GM23338 (cell line): ENCODE measurements at regions not wholly inside any gene's neighbourhood (a gene's known extent, or its start where the extent isn't known, plus 50 kb on each side); places are given as distances from the start of the nearest gene placed in this dataset.

ENCODE experiments used
- ATAC-seq: fragments of 200-7000 bp; cut with Tn5 transposase; 3 replicates; pipeline ENCODE4 v1.9.1; 2020
- DNase-seq: peaks from one replicate; pipeline ENCODE4 v3.0.0-alpha.2; 2015; ENCODE audit warnings: low spot score
- H2AFZ ChIP-seq: fragments of 200-600 bp; sonication (generic); 2 replicates; pipeline ENCODE4 v1.8.0; 2016; ENCODE audit warnings: antibody characterized with exemption, mild to moderate bottlenecking, moderate library complexity
- H3F3A ChIP-seq: fragments of 200-600 bp; sonication (generic); replicated peaks from 2 replicates; pipeline ENCODE4 v1.8.0; 2017; ENCODE audit warnings: antibody characterized with exemption, mixed run types, low read depth
- H3K27ac ChIP-seq: fragments of 200-600 bp; sonication (generic); 2 replicates; pipeline ENCODE4 v1.6.1; 2016; ENCODE audit warnings: low read depth
- H3K27me3 ChIP-seq: fragments of 200-600 bp; sonication (generic); 2 replicates; pipeline ENCODE4 v1.8.0; 2016; ENCODE audit warnings: mild to moderate bottlenecking, mixed run types, moderate library complexity; ENCODE audit not compliant: insufficient read depth
- H3K36me3 ChIP-seq: fragments of 200-600 bp; sonication (generic); 2 replicates; pipeline ENCODE4 v1.8.0; 2016; ENCODE audit warnings: mild to moderate bottlenecking; ENCODE audit not compliant: insufficient read depth
- H3K4me1 ChIP-seq: fragments of 200-600 bp; sonication (generic); 2 replicates; pipeline ENCODE4 v1.8.0; 2016; ENCODE audit warnings: mild to moderate bottlenecking, moderate library complexity; ENCODE audit not compliant: insufficient read depth
- H3K4me2 ChIP-seq: fragments of 200-600 bp; sonication (generic); 2 replicates; pipeline ENCODE4 v1.7.1; 2017; ENCODE audit warnings: mixed run types
- H3K4me3 ChIP-seq: fragments of 200-600 bp; sonication (generic); 2 replicates; pipeline ENCODE4 v1.6.1; 2016; ENCODE audit warnings: mixed run types
- H3K79me2 ChIP-seq: fragments of 200-600 bp; sonication (generic); replicated peaks from 2 replicates; pipeline ENCODE4 v1.8.0; 2017; ENCODE audit warnings: mild to moderate bottlenecking; ENCODE audit not compliant: insufficient read depth
- H3K9me2 ChIP-seq: fragments of 200-600 bp; sonication (generic); 2 replicates; pipeline ENCODE4 v1.8.0; 2017; ENCODE audit not compliant: insufficient read depth
- H4K20me1 ChIP-seq: fragments of 200-600 bp; sonication (generic); replicated peaks from 2 replicates; pipeline ENCODE4 v1.8.0; 2017; ENCODE audit warnings: mild to moderate bottlenecking; ENCODE audit not compliant: insufficient read depth
- H3K27ac Mint-ChIP-seq: 2 replicates; pipeline ENCODE4 v1.8.0; 2020; ENCODE audit warnings: inconsistent platforms, mild to moderate bottlenecking, moderate library complexity, mixed read lengths
- H3K27me3 Mint-ChIP-seq: 3 replicates; pipeline ENCODE4 v1.8.0; 2022; ENCODE audit warnings: low read depth, mild to moderate bottlenecking, moderate library complexity, mixed read lengths, inconsistent platforms; ENCODE audit not compliant: insufficient read depth, poor library complexity
- H3K36me3 Mint-ChIP-seq: 3 replicates; pipeline ENCODE4 v1.8.0; 2021; ENCODE audit warnings: low read depth, mild to moderate bottlenecking, inconsistent platforms, moderate library complexity, mixed read lengths
- H3K4me1 Mint-ChIP-seq: 3 replicates; pipeline ENCODE4 v1.8.0; 2020; ENCODE audit warnings: mild to moderate bottlenecking, inconsistent platforms, mixed read lengths
- H3K4me3 Mint-ChIP-seq: 3 replicates; pipeline ENCODE4 v1.8.0; 2021; ENCODE audit warnings: moderate library complexity, mild to moderate bottlenecking, inconsistent platforms, mixed read lengths
- H3K9me3 Mint-ChIP-seq: 3 replicates; pipeline ENCODE4 v1.8.0; 2020; ENCODE audit warnings: moderate library complexity, mild to moderate bottlenecking, inconsistent platforms, mixed read lengths
- CREB1 ChIP-seq: fragments of 250-450 bp; sonication (Bioruptor Pico); IDR thresholded peaks from 2 replicates; pipeline ENCODE4 v1.5.0; 2020; ENCODE audit warnings: low read depth, mild to moderate bottlenecking, moderate library complexity
- EZH2 ChIP-seq: fragments of 200-600 bp; sonication (generic); IDR thresholded peaks from one replicate; pipeline ENCODE4 v1.8.0; 2017; ENCODE audit warnings: antibody characterized with exemption, mild to moderate bottlenecking, low read depth; ENCODE audit not compliant: unreplicated experiment
- EZH2phosphoT487 ChIP-seq: fragments of 200-600 bp; sonication (generic); IDR thresholded peaks from one replicate; pipeline ENCODE4 v1.8.1; 2018; ENCODE audit warnings: antibody characterized with exemption; ENCODE audit not compliant: unreplicated experiment
- JUNB ChIP-seq: IDR thresholded peaks from one replicate; pipeline ENCODE4 v1.6.1; 2016; ENCODE audit warnings: antibody characterized with exemption; ENCODE audit not compliant: unreplicated experiment
- NANOG ChIP-seq: IDR thresholded peaks from 2 replicates; pipeline ENCODE4 v1.6.1; 2016; ENCODE audit warnings: antibody characterized with exemption, borderline replicate concordance
- POLR2AphosphoS5 ChIP-seq: IDR thresholded peaks from 2 replicates; pipeline ENCODE4 v1.6.1; 2016; ENCODE audit warnings: antibody characterized with exemption, low read depth
- REST ChIP-seq: IDR thresholded peaks from one replicate; pipeline ENCODE4 v1.6.1; 2018; ENCODE audit warnings: antibody characterized with exemption; ENCODE audit not compliant: unreplicated experiment
- STAT1 ChIP-seq: IDR thresholded peaks from one replicate; pipeline ENCODE4 v1.6.1; 2016; ENCODE audit warnings: antibody characterized with exemption; ENCODE audit not compliant: unreplicated experiment
- ZNF114 ChIP-seq: fragments of 250-450 bp; sonication (Bioruptor Pico); IDR thresholded peaks from 2 replicates; pipeline ENCODE4 v1.5.0; 2020; ENCODE audit warnings: mild to moderate bottlenecking, moderate library complexity
- ZNF331 ChIP-seq: fragments of 250-450 bp; sonication (Bioruptor Pico); IDR thresholded peaks from 2 replicates; pipeline ENCODE4 v1.5.0; 2020; ENCODE audit warnings: low read depth, mild to moderate bottlenecking, moderate library complexity
- TF ChIP-seq, protein P1 (sequence below): IDR thresholded peaks from 2 replicates; pipeline ENCODE4 v1.6.1; 2016; ENCODE audit warnings: antibody characterized with exemption
- TF ChIP-seq, protein P2 (sequence below): fragments of 250-450 bp; sonication (Bioruptor Pico); IDR thresholded peaks from 2 replicates; pipeline ENCODE4 v1.5.0; 2020; ENCODE audit warnings: mild to moderate bottlenecking, moderate library complexity
- TF ChIP-seq, protein P3 (sequence below), 2 experiments: fragments of 200-600 bp in 1 of 2; sonication (generic) in 1 of 2; conservative IDR thresholded peaks; 2 replicates each; pipeline versions ENCODE4 v1.5.1 to v1.6.1; 2016 to 2017; ENCODE audit warnings: antibody characterized with exemption in 2 of 2, low read depth in 2 of 2, mild to moderate bottlenecking in 2 of 2, moderate library complexity in 1 of 2

DNA sequence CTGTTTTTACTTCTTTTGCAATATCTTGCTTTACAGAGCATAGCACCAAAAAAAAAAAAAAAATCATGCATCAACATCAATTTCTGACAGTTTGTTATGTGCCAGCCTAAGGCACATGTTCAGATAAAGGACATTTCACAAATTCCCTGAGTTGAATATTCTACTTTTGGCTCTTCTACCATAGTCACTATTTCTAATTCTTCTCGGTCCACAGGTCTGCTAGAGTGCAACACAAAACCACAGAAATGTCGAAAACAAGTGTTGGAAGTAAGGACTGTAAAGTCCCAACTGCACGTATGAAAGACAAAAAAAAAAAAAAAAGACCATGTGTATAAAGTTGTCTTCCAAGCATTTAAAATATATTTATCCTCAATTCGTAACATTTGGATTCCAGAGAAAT lies 494.2 kb upstream of the INTU start:
- H3K4me1 Mint-ChIP-seq: no peaks in the 10 kb centered on the region
- no peak overlapping the region for H3K4me3 Mint-ChIP-seq
- H4K20me1 ChIP-seq: no peaks in the 10 kb centered on the region
- H3K27me3 Mint-ChIP-seq: no peaks in the 10 kb centered on the region
- no peak overlapping the region for H3K27ac Mint-ChIP-seq
- H3K36me3 Mint-ChIP-seq: no peaks in the 10 kb centered on the region
- H3K36me3 ChIP-seq: no peaks in the 10 kb centered on the region
- ATAC-seq (no peak), DNase-seq (no peak)
- no peak overlapping the region for H3K4me2 ChIP-seq
- no peaks in the 10 kb centered on the region for H3K4me1 ChIP-seq
- H3K4me3 ChIP-seq: no peak overlapping the region
- H3F3A ChIP-seq: no peaks in the 10 kb centered on the region
- TF ChIP-seq, protein P1, sequence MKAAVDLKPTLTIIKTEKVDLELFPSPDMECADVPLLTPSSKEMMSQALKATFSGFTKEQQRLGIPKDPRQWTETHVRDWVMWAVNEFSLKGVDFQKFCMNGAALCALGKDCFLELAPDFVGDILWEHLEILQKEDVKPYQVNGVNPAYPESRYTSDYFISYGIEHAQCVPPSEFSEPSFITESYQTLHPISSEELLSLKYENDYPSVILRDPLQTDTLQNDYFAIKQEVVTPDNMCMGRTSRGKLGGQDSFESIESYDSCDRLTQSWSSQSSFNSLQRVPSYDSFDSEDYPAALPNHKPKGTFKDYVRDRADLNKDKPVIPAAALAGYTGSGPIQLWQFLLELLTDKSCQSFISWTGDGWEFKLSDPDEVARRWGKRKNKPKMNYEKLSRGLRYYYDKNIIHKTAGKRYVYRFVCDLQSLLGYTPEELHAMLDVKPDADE: no peak
- TF ChIP-seq, protein P2, sequence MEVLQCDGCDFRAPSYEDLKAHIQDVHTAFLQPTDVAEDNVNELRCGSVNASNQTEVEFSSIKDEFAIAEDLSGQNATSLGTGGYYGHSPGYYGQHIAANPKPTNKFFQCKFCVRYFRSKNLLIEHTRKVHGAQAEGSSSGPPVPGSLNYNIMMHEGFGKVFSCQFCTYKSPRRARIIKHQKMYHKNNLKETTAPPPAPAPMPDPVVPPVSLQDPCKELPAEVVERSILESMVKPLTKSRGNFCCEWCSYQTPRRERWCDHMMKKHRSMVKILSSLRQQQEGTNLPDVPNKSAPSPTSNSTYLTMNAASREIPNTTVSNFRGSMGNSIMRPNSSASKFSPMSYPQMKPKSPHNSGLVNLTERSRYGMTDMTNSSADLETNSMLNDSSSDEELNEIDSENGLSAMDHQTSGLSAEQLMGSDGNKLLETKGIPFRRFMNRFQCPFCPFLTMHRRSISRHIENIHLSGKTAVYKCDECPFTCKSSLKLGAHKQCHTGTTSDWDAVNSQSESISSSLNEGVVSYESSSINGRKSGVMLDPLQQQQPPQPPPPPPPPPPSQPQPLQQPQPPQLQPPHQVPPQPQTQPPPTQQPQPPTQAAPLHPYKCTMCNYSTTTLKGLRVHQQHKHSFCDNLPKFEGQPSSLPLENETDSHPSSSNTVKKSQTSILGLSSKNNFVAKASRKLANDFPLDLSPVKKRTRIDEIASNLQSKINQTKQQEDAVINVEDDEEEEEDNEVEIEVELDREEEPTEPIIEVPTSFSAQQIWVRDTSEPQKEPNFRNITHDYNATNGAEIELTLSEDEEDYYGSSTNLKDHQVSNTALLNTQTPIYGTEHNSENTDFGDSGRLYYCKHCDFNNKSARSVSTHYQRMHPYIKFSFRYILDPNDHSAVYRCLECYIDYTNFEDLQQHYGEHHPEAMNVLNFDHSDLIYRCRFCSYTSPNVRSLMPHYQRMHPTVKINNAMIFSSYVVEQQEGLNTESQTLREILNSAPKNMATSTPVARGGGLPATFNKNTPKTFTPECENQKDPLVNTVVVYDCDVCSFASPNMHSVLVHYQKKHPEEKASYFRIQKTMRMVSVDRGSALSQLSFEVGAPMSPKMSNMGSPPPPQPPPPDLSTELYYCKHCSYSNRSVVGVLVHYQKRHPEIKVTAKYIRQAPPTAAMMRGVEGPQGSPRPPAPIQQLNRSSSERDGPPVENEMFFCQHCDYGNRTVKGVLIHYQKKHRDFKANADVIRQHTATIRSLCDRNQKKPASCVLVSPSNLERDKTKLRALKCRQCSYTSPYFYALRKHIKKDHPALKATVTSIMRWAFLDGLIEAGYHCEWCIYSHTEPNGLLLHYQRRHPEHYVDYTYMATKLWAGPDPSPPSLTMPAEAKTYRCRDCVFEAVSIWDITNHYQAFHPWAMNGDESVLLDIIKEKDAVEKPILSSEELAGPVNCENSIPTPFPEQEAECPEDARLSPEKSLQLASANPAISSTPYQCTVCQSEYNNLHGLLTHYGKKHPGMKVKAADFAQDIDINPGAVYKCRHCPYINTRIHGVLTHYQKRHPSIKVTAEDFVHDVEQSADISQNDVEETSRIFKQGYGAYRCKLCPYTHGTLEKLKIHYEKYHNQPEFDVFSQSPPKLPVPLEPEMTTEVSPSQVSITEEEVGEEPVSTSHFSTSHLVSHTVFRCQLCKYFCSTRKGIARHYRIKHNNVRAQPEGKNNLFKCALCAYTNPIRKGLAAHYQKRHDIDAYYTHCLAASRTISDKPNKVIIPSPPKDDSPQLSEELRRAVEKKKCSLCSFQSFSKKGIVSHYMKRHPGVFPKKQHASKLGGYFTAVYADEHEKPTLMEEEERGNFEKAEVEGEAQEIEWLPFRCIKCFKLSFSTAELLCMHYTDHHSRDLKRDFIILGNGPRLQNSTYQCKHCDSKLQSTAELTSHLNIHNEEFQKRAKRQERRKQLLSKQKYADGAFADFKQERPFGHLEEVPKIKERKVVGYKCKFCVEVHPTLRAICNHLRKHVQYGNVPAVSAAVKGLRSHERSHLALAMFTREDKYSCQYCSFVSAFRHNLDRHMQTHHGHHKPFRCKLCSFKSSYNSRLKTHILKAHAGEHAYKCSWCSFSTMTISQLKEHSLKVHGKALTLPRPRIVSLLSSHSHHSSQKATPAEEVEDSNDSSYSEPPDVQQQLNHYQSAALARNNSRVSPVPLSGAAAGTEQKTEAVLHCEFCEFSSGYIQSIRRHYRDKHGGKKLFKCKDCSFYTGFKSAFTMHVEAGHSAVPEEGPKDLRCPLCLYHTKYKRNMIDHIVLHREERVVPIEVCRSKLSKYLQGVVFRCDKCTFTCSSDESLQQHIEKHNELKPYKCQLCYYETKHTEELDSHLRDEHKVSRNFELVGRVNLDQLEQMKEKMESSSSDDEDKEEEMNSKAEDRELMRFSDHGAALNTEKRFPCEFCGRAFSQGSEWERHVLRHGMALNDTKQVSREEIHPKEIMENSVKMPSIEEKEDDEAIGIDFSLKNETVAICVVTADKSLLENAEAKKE (CRISPR knock-in tag): no peak
- TF ChIP-seq, protein P3, sequence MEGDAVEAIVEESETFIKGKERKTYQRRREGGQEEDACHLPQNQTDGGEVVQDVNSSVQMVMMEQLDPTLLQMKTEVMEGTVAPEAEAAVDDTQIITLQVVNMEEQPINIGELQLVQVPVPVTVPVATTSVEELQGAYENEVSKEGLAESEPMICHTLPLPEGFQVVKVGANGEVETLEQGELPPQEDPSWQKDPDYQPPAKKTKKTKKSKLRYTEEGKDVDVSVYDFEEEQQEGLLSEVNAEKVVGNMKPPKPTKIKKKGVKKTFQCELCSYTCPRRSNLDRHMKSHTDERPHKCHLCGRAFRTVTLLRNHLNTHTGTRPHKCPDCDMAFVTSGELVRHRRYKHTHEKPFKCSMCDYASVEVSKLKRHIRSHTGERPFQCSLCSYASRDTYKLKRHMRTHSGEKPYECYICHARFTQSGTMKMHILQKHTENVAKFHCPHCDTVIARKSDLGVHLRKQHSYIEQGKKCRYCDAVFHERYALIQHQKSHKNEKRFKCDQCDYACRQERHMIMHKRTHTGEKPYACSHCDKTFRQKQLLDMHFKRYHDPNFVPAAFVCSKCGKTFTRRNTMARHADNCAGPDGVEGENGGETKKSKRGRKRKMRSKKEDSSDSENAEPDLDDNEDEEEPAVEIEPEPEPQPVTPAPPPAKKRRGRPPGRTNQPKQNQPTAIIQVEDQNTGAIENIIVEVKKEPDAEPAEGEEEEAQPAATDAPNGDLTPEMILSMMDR (conservative IDR thresholded peaks at IDR 0.05; ENCODE audit: low read depth in 2 of 2): no peak
- TF ChIP-seq ZNF114 (CRISPR knock-in tag) (no peak), CREB1 (CRISPR knock-in tag) (no peak), ZNF331 (CRISPR knock-in tag) (no peak), NANOG (no peak), POLR2AphosphoS5 (no peak), STAT1 (no peak), JUNB (no peak), EZH2phosphoT487 (no peak), REST (no peak), EZH2 (no peak)
- no peak overlapping the region for H3K27ac ChIP-seq
- no peaks in the 10 kb centered on the region; the same call in 1 of the 2 replicates for H3K9me2 ChIP-seq
- H3K79me2 ChIP-seq: no peaks in the 10 kb centered on the region
- no peaks in the 10 kb centered on the region for H3K9me3 Mint-ChIP-seq
- no peak overlapping the region for H2AFZ ChIP-seq
- H3K27me3 ChIP-seq: no peaks in the 10 kb centered on the region
